ENCODE measurements at regions not wholly inside any gene's neighbourhood (a gene's known extent, or its start where the extent isn't known, plus 50 kb on each side); places are given as distances from the start of the nearest gene placed in this dataset.
"Not testable (repeated sequence)": the region's sequence is repeated elsewhere in the genome, so short reads cannot be mapped to it uniquely, and the experiment has no call there.

DNA sequence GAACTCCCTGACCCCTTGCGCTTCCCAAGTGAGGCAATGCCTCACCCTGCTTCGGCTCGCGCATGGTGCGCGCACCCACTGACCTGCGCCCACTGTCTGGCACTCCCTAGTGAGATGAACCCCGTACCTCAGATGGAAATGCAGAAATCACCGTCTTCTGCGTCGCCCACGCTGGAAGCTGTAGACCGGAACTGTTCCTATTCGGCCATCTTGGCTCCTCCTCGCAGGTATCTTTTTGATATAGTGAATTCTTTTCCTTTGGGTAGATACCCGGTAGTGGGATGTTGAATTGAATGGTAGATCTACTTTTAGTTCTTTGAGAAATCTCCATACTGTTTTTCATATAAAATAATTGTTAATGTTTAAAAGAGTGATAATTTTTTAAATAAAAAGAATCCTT lies 57.9 kb upstream of the CENPE start:
- not testable (repeated sequence) for H3K14ac ChIP-seq (ENCODE audit: low read length in 2 of 2); H2AK5ac ChIP-seq (ENCODE audit: low read length, severe bottlenecking); H3K4me2 ChIP-seq (ENCODE audit: low read length, poor library complexity, severe bottlenecking); H3K9me3 ChIP-seq (ENCODE audit: control insufficient read depth, low read length); H3K27me3 ChIP-seq (ENCODE audit: control insufficient read depth in 1 of 2, insufficient read depth in 1 of 2, low read length in 2 of 2); H3K9ac ChIP-seq (ENCODE audit: low read length); DNase-seq; H3K4me3 ChIP-seq (ENCODE audit: insufficient read depth in 1 of 2, low read depth in 1 of 2, low read length in 2 of 2); H3K36me3 ChIP-seq (ENCODE audit: control insufficient read depth in 1 of 2, insufficient read depth in 2 of 2, low read depth in 1 of 2, low read length in 2 of 2); H3K4ac ChIP-seq (ENCODE audit: low read depth in 1 of 2, low read length in 2 of 2); H3K79me1 ChIP-seq (replicated peaks; ENCODE audit: low read length, poor library complexity, severe bottlenecking); H2BK120ac ChIP-seq (ENCODE audit: low read depth, low read length); H4K91ac ChIP-seq (ENCODE audit: low read length); H3K4me1 ChIP-seq (ENCODE audit: control insufficient read depth, insufficient read depth, low read depth, low read length); H2BK12ac ChIP-seq (ENCODE audit: low read length in 2 of 2); H3K27ac ChIP-seq (ENCODE audit: low read length, poor library complexity, severe bottlenecking); H3K23ac ChIP-seq (ENCODE audit: low read length in 2 of 2); H3K18ac ChIP-seq (ENCODE audit: low read depth in 1 of 2, low read length in 2 of 2); H2BK15ac ChIP-seq (ENCODE audit: low read depth, poor library complexity, severe bottlenecking); H2BK5ac ChIP-seq (ENCODE audit: low read depth, low read length, poor library complexity, severe bottlenecking); H4K8ac ChIP-seq (ENCODE audit: low read length); H2AFZ ChIP-seq (ENCODE audit: low read depth, low read length)
- WGBS: 89% methylated on average over 11 of the region's 16 CpGs
